ENCODE measurements at regions not wholly inside any gene's neighbourhood (a gene's known extent, or its start where the extent isn't known, plus 50 kb on each side); places are given as distances from the start of the nearest gene placed in this dataset.
"Not testable (repeated sequence)": the region's sequence is repeated elsewhere in the genome, so short reads cannot be mapped to it uniquely, and the experiment has no call there.

DNA sequence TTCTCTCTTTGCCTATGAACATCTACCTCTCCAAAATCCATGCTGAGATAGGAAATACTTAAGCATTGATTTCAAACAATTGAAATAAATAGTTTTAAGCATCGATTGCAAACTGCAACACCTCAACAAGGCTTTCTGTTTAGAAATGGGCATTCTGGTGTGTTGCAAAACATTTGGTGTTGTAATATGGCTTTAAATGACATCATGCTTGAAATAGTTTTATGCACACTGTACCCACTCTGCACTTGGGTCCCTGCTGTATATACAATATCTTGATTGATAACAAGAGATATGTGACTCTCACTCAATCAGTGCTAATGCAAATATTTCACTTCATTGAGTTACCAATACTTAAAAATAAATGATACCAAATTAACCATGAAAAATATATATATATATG, 964.9 kb upstream of the GRIA3 start:
- DNase-seq (ENCODE audit: low read depth), result no peak

DNA sequence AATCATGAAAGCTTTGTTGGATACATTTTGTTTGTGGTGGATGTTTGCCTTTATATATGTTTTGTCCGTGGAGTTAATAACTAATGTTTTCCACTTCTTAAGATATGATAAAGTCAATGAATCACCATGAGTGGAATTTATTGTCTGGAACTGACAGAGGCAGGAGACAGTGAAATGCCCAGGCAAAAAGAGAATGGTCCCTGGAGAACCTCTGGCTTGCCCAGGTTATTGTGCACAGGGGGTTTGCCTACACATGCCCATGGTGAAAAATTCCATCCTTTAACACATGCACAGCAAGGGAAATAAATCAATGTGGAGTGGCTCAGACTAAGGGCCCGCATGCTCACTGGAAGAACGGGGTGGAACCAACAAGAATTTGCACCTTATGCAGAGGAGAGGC, 964.3 kb upstream of the GRIA3 start:
- DNase-seq (ENCODE audit: low read depth), result no peak

DNA sequence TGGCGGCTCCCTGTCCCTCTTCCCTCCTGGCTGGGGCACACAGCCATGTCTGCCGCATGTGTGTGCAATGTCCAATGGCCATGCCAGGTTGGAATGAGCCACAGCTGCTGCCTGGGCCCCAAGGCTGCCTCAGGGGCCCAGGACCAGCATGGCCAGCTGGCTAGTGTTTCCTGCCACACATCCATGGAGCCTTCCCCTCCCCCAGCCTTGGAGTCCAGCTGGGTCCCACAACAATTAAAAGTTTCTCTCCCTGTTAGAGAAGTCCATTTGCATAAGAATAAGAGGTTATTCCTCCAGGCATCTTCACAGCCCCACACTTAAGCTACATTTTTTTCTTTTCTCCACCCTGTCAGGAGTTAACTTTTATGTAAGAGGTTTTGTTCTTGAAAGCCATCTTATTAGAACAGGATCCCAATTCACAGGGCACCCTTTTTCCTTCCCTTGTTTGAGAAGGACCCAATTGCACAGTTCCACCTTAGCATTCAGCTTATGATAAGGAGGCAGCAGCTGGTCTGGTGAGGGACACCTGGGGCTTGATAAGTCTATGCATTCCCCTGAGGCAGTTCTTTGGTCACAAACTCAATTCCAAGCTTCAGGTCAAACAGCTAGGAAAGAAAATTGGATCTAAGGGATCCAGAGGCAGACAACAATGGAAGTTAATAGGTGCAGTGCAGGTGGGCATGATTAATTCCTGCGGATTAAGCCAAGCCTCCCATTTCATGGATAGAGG, 963.3 kb upstream of the GRIA3 start:
- DNase-seq (ENCODE audit: low read depth), result no peak

DNA sequence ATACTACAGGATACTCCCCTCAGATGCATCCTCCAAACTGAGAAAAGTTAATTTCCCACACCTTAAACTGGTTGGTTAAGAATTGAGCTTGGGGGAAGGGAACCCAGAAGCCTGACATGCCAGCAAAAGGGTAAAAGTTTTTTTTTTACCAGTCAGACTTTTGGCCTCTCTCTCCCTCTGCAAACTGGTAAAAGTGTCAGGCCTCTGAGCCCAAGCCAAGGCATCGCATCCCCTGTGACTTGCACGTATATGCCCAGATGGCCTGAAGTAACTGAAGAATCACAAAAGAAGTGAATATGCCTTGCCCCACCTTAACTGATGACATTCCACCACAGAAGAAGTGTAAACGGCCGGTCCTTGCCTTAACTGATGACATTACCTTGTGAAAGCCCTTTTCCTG, 962.3 kb upstream of the GRIA3 start:
- DNase-seq (ENCODE audit: low read depth), result not testable (repeated sequence)

DNA sequence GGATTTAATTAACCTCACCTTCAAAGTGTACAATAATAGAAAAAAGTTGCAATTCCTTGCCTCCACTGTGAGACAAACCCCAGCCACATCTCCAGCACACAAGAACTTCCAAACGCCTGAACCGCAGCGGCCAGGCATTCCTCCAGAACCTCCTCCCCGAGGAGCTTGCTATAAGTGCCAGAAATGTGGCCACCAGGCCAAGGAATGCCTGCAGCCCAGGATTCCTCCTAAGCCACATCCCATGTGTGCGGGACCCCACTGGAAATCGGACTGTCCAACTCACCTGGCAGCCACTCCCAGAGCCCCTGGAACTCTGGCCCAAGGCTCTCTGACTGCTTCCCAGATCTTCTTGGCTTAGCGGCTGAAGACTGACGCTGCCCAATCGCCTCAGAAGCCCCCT, 959.9 kb upstream of the GRIA3 start:
- DNase-seq (ENCODE audit: low read depth), result not testable (repeated sequence)

DNA sequence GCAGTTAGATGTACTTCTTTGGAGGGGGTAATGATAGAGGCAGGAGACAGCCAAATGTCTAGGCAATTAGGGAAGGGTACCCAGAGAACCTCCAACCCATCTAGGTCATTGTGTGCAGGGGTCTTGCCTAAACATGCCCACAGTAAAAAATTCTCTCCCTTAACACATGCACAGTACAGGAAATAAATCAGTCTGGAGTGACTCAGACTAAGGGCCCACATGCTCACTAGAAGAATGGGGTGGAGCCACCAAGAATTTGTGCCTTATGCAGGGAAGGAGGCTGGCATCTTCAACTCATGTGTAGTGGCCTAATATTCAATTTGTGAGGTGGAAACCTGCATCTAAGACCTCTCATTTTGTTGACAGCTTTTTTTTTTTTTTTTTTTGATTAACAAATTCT, 945.3 kb upstream of the GRIA3 start:
- DNase-seq (ENCODE audit: low read depth), result no peak

DNA sequence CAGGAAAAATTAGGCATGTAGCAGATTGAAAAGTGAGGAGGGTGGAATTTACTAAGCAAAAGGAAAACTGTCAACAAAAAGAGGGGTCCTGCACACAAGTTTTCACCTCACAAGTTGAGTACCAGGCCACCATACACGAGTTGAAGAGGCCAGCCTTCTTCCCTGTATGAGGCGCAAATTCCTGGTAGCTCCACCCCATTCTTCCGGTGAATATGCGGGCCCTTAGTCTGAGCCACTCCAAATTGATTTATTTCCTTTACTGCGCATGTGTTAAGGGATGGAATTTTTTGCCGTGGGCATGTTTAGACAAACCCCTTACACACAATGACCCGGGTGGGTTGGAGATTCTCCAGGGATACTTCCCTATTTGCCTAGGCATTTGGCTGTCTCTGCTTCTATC, 942.1 kb upstream of the GRIA3 start:
- no peak for DNase-seq (ENCODE audit: low read depth)

DNA sequence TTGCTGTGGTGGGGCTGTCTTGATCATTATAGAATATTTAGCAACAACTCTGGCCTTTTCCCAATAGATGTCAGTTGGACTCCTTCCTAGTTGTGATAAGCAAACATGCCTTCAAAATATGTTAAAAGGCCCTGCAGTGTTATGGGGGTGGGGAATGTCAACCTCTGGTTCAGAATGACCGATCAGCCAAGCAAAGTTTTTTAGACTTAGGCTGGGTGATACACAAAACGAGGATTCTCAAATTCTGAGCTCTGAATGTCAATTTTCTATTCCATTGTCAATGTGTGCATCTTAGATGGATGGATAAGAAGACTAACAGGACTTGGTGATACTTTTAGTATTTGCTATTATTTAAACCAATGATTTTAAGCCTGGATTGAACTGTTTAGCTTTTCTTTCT, 940.0 kb upstream of the GRIA3 start:
- DNase-seq (ENCODE audit: low read depth), result no peak

DNA sequence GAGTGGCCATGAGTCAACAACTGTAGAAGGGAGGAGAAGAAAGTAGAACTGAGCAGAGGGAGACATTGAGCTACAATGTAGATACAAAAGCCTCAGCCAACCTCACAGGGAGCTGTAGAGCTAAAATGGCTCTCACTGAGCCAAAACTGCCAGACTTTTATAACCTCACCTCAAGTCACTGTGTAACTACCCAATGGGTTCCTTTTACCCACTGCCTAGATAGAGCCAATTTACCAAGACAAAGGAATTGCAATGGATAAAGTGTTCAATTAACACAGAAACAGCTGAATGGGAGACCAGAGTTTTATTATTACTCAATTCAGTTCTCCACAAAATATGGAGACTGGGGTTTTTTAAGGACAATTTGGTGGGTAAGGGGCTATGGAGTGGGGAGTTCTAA, 938.9 kb upstream of the GRIA3 start:
- DNase-seq (ENCODE audit: low read depth), result no peak

DNA sequence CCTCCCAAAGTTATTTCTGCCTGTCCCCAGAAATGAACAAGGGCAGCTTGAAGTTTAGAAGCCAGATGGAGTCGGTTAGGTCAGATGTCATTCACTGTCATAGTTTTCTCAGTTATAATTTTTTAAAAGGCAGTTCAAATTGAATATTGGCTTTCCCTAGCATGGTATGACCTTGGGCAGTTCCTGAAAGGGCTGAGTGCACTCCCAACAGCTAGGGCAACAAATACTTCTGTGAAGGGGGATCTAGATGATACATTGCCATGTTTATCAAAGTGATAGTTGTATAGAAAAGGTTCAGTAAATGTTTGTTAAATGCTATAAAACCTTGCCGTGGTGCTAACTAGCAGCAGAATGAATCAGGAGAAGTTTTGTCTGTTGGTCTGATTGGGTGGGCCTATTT, 938.1 kb upstream of the GRIA3 start:
- no peak for DNase-seq (ENCODE audit: low read depth)

DNA sequence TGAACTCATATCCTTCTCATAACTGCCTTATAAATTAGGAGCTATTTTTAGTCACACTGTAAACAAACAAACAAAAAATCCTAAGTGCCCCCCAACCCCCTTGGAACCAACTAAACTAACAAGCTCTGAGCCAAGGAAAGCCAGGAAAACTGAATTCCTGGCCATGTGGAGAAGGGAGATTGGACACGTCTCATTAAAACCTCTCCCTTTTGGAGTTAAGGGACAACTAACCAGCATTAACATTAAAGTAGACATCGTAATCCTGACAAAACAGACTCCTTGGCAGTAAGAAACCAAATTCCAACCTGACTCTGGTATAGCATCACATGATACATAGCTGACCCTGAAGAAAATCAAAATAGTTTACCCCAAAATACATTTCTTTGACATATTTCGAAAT, 937.1 kb upstream of the GRIA3 start:
- DNase-seq (ENCODE audit: low read depth), result no peak

DNA sequence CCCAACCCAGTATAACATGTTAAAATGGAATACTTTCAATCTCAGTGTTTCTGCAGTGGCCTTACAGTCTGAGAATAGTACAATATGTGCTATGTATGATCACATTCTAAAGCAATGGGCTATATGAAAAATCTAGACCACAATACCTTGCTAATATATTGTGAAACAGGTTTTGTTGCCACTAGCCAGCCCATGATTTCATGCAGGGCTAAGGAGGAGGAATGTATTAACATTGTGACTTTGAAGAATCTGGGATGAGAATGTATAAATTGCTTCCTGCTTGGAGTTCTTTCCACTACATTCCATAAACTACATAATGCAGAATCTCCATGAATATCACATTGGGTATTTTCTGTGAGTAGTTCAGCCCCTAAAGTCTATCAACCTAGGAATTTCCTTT, 935.4 kb upstream of the GRIA3 start:
- no peak for DNase-seq (ENCODE audit: low read depth)

DNA sequence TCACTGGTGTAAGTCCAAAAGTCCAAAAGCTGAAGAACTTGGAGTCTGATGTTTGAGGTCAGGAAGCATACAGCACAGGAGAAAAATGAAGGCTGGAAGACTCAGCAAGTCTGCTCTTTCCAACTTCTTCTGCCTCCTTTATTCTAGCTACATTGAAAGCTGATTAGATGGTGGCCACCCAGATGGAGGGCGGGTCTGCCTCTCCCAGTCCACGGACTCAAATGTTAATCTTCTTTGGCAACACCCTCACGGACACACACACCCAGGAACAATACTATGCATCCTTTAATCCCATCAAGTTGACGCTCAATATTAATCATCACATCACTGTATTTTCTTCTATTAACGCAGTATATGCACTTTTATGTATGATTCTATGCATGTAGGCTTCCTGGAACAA, 931.6 kb upstream of the GRIA3 start:
- no peak for DNase-seq (ENCODE audit: low read depth)

DNA sequence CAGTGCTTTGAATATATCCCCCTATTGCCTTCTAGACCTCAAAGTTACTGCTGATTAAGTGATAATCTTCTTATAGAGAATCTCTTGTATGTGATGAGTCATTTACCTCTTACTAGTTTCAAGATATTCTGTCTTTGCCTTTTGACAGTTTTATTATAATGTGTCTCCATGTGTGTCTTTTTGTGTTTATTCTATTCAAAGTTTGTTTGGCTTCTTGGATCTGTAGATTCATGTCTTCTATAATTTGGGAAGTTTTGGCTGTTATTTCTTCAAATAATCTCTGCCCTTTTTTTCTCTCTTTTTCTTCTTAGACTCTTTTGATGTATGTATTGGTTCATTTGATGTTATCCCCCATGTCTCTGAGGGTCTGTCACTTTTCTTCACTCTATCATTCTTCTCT, 915.7 kb upstream of the GRIA3 start:
- no peak for DNase-seq (ENCODE audit: low read depth)

DNA sequence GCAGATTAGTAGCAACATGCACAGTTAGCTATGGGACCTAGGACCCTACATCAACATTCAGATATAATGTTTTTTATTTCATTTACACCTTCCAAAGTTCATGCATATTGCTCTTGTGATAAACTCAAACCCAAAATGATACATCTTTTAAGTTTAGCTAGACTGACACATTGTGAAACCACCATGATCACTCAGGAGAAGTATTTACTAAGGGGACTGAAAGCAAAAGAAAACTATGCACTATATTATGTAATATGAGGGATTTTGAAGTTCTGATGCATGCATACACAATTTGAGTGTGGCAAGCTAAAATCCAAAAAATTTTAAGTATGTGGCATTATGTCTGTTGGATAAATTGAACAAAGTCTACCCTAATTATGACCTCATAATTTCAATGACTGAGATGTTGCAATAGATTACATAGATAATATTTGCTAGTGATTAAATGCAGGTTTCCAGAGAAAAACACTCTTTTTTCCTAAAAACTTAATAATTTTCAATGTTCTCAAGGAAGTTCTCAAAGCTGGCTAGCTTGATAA, 914.8 kb upstream of the GRIA3 start:
- DNase-seq (ENCODE audit: low read depth), result no peak

DNA sequence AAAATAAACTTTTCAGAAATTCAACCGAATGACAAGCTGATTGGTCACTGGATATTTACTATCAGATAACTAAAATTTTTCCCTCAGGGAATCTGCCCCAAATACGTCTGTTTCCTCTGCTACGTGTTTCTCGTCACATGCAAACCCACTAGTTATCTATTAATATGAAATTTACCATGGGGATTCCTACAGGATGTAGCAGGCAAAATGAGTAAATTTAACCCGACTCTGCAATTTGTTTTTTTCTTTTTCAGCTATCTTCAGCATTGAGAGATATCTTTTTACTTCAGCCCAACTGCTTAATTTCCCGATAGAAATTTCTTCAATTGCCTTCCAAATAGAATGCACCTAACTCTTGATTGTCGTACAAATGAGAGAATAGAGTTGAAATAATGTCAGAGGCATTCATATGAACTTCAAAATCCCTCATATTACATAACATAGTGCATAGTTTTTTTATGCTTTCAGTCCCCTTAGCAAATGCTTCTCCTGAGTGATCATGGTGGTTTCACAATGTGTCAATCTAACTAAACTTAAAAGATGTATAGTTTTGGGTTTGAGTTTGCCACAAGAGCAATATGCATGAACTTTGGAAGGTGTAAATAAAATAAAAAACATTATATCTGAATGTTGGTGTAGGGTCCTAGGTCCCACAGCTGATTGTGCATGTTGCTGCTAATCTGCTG, 913.1 kb upstream of the GRIA3 start:
- no peak for DNase-seq (ENCODE audit: low read depth)

DNA sequence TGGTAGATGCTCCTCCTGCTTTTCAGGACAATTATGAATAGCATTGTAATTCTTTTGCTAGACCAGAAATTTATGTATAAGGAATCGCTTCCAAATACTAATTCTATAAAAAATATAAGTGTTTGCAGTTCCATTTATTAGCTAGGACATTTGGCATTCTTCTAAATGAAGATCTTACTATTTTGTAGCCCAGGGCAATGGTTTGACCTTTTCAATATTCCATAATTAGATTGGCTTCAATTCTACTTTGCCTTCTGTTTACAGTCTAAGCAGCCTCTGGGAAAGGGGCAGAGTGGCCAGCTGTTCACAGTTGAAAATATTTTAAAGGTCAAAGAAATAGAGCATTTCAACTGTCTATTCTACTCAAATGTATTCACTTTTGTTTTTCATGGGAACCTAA, 912.1 kb upstream of the GRIA3 start:
- no peak for DNase-seq (ENCODE audit: low read depth)

DNA sequence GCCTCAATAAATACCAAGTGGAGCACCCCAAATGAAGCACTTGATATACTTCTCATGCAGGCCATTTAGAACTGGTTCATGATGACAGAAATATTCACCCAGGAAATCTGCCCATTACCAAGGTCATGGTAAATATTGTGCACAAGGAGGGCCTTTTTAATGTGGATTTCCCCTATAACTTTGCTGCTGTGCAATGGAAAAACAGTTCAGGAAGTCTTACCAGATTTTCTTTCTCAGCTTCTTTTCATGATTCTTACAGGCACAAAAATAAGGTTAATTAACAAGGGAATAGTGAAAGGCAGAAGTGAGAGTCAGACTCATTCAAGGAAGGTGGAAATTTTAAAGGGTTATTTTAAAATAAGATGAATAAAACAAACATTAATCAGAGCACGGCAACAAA, 904.3 kb upstream of the GRIA3 start:
- no peak for DNase-seq (ENCODE audit: low read depth)

DNA sequence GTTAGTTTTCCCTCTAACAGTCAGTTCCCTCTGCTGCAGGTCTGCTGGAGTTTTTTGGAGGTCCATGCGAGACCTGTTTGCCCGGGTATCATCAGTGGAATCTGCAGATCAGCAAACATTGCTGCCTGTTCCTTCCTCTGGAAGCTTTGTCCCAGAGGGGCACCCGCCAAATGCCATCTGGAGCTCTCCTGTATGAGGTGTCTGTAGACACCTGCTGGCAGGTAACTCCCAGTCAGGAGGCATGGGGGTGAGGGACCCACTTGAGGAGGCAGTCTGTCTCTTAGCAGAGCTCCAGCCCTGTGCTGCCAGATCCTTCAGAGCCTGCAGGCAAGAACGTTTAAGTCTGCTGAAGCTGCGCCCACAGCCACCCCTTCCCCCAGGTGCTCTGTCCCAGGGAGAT, 884.3 kb upstream of the GRIA3 start:
- not testable (repeated sequence) for DNase-seq (ENCODE audit: low read depth)

DNA sequence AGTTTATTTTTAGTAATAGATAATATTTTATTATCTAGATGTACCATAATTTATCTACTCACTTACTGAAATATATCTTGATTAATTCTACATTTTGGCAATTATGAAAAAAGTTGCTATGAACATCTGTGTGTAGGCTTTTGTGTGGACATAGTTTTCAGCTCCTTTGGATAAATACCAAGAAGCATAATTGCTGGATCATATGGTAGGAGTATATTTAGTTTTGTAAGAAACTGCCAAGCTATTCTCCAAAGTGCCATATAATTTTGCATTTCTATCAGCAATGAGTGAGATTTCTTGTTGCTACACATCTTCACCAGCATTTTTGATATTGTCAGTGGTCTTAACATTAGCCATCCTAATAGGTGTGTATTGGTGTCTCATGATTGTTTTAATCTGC, 882.6 kb upstream of the GRIA3 start:
- DNase-seq (ENCODE audit: low read depth), result no peak

DNA sequence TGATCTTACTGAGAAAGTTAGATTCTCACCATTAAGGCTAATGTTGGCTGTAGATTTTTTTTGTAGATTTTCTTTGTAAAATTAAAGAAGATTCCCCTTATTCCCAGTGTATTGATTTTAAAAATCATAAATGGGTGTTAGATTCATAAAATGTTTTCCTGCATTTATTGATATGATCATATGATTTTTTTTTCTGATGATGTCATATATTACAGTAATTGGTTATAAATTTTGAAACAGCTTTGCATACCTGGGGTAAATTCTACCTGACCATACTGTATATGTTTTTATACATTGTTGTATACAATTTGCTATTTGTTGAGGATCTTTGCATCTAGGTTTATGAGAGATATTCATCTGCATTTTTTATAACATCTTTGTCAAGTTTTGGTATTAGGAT, 880.3 kb upstream of the GRIA3 start:
- no peak for DNase-seq (ENCODE audit: low read depth)

DNA sequence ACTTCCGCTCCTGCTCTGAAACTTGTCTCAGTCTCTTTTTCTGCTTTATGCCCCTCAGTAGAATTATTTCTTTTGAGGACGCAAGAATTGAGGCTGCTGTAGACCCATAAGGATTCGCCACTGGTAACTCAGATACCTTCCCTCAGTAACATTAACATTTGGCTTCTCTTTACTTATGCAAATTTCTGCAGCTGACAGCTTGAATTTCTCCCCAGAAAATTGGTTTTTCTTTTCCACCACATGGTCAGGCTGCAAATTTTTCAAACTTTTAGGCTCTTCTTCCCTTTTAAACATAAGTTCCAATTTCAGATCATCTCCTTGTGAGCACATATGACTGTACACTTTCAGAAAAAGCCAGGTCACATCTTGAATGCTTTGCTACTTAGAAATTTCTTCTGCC, 839.3 kb upstream of the GRIA3 start:
- DNase-seq (ENCODE audit: low read depth), result no peak

DNA sequence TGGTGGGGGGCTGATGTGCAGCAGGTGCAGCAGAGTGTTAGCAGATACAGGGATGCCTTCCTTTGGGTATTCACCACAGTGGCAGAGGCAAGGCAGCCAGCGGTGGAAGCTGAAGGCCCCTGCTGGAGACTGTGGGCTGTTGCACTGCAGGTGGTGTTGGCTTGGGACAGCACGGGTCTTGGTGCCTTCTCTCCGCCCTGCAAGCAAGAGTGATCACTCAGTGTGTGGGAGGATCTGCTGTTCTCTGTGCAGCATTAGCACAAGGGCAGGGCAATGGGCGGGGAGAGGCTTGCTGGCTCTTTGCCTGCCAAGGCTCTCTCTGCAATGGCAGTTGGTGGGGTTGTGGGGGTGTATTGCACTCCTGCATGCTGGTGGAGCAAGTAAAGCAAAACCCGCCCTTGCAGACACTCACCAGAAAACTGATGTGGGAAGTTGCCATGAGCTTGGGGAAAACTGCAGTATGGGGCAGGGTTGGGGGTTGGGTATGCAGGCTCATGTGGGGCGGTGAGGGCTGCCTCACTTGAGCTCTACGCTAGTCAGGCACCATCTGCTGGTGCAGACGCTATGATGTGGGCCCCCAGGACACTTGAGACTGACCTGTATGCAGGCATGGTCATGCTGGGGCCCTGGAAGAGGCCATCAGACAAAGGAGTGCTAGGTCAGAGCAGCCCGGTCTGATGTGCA, 820.8 kb upstream of the GRIA3 start:
- DNase-seq (ENCODE audit: low read depth), result no peak
